ENCODE measurements at regions not wholly inside any gene's neighbourhood (a gene's known extent, or its start where the extent isn't known, plus 50 kb on each side); places are given as distances from the start of the nearest gene placed in this dataset.

DNA sequence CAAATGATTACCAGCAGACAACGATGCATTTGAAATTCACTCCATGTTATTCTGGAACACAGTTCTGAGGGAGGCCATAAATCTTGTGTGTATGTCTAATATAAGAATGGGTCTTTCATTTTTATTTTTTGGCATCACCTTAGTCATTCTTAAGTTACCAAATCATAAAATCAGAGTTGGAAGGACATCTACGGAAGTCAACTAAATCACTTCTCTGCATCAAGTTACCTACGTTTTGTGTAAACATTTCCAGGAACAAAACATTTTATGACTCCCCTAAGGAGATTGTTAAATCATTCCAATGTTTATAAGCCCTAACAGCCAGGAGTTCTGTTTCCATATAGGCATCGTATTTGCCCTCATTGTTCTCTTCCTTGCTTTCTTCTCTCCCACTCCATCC, 378.2 kb downstream of the FAM170A start:
- TF ChIP-seq KLF9 (CRISPR knock-in tag; IDR thresholded peaks at IDR 0.05; ENCODE audit: low read depth) (no peak), ZNF431 (CRISPR knock-in tag; IDR thresholded peaks at IDR 0.05; ENCODE audit: borderline replicate concordance, low read depth) (no peak), ZNF121 (CRISPR knock-in tag; IDR thresholded peaks at IDR 0.05) (no peak), RNF2 (conservative IDR thresholded peaks at IDR 0.05; ENCODE audit: low read depth) (no peak), ZFAT (CRISPR knock-in tag; conservative IDR thresholded peaks at IDR 0.05) (no peak), ATF3 (CRISPR knock-in tag; IDR thresholded peaks at IDR 0.05) (no peak), ZNF546 (CRISPR knock-in tag; conservative IDR thresholded peaks at IDR 0.05) (no peak), SMYD3 (CRISPR knock-in tag; IDR thresholded peaks at IDR 0.05) (no peak), CEBPB (IDR thresholded peaks at IDR 0.05; ENCODE audit: borderline replicate concordance, low read depth, low read length) (no peak), KAT2B (IDR thresholded peaks at IDR 0.05; ENCODE audit: borderline replicate concordance, low read depth, low read length) (no peak), ZNF10 (CRISPR knock-in tag; IDR thresholded peaks at IDR 0.05; ENCODE audit: borderline replicate concordance, low read depth) (no peak)
- TF ChIP-seq, protein P1, sequence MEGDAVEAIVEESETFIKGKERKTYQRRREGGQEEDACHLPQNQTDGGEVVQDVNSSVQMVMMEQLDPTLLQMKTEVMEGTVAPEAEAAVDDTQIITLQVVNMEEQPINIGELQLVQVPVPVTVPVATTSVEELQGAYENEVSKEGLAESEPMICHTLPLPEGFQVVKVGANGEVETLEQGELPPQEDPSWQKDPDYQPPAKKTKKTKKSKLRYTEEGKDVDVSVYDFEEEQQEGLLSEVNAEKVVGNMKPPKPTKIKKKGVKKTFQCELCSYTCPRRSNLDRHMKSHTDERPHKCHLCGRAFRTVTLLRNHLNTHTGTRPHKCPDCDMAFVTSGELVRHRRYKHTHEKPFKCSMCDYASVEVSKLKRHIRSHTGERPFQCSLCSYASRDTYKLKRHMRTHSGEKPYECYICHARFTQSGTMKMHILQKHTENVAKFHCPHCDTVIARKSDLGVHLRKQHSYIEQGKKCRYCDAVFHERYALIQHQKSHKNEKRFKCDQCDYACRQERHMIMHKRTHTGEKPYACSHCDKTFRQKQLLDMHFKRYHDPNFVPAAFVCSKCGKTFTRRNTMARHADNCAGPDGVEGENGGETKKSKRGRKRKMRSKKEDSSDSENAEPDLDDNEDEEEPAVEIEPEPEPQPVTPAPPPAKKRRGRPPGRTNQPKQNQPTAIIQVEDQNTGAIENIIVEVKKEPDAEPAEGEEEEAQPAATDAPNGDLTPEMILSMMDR (CRISPR knock-in tag; IDR thresholded peaks at IDR 0.05) = no peak

Data from HepG2 (cell line).